Fibroblast of skin of abdomen (primary cell): ENCODE measurements at regions not wholly inside any gene's neighbourhood (a gene's known extent, or its start where the extent isn't known, plus 50 kb on each side); places are given as distances from the start of the nearest gene placed in this dataset.
A peak's percentile ranks its signal among the peaks of the same experiment; 100 is the strongest.

Experiments
- DNase-seq: peaks from one replicate; pipeline ENCODE4 v3.0.0-alpha.2; 2013

DNA sequence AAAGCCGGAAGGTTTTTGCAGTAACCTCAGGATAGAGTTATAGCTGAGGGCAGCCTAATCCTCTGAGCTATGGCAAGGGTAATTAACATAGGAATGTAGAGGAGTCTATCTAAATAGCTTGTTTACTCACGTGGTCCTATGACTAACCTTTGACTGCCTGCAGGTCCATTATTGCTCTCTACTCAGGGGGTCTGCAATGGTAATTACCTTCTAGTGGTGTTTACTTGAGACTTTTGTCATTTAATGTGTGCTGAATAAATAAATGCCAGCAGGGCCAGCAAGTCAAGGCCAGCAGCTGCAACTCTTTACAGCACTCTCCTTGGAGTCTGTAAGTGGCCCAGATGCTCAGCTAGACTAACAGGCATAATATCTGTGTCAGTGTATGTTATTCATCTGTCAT, 212.7 kb upstream of the FMR1 start:
- DNase-seq: no peak

DNA sequence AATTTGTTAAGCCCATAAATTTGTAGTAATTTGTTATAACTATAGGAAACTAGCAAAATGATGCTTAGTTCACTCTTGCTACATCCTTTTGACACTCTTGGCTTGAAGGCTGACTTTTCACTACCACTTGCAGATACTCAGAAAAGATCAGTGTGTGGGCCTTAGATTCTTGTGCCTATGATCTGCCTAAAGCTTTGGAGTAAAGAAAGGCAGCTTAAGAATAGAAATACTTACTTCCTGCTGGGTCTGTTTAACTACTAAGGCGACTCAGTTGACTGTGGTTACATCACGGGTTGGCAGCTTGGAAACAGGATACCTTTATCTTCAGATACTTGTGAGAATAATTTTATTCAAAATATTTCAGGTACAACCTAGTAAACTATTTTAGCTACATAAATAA, 201.4 kb upstream of the FMR1 start:
- no peak for DNase-seq

DNA sequence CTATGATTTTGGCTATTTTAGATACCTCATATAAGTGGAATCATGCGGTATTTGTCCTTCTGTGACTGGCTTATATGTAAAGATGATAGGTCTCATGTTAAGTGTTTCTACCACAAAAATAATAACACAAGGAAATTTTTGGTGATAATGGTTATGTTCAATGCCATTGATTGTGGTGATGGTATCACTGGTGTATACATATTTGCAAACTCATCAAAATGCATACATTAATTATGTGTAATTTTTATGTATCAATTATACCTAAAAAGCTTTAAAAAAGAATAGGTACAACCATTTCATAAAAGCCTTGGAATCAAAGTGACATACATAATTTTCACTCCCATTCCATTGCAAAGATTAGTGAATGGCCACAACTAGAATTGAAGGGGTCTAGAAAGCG, 178.3 kb upstream of the FMR1 start:
- no peak for DNase-seq

DNA sequence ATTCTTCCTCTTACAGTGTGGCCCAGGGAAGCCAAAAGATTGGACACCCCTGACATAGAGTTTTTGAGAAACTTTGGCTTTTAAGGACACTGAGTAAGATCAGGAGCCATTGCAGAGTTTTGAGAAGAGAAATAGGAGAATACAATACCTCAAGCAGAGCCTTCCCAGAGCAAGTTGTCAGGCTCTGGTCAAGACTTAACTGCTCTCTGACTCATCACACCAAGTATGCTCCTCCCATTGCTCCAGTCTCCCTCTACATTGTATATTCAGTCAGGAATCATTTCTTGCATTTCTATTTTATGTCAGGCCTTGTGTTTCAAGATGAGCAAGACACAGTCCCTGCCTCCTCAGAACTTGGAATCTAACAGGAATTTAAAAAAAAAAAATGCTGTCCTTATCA, 176.4 kb upstream of the FMR1 start:
- DNase-seq: no peak

DNA sequence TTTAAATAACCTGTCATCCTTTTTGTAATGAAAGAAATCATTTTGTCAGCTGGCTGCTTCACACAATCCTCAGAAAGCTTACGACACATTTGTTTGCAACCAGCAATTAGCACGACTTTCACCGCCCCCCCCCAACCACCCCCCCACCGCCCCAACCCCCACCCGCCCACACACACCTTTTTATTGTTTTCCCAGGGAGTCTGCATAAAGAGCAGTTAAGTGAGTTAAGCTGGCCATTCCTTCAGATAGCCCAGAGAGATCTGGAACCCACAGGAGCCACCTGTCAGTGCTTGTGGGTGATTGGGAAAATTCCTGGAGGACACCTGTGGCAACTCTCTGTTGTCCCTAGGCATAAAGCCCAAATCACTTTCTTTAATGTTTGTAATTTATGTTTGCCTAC, 175.7 kb upstream of the FMR1 start:
- no peak for DNase-seq

DNA sequence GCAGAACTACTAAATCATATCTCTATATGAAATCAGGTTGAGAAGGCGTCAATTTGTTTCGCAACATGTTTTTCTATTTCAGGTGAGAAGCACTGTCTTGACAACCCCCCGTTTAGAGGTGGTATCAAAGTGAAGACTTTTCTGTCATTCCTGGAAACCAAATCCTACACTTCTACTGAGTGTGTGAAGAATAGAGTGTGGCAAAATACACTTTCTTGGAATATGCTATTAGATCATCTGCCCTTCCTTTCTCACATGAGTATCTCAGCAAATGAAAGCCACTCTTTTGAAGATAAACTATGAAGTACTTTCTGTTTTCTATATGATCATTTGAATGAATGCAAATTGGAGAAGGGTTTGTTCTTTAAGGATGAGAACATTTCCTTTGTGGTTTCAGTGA, 174.0 kb upstream of the FMR1 start:
- DNase-seq: no peak

DNA sequence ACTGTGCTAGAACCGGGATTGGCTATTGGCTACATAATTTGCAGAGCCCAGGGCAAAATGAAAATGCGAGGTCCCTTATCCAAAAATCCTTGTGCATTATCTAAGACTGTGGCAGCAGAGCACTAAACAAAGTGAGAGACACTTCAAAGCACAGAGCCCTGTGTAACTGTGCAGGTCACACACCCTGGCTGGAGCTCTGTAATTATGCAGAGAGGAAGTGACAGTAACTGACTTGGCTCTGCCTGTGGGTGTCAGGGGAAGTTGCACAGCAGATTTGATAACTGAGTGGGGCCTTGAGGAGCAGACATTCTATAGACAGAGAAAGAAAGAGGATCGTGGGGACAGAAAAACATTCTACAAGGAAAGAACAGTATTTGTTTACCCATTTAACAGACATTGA, 173.5 kb upstream of the FMR1 start:
- DNase-seq: no peak

DNA sequence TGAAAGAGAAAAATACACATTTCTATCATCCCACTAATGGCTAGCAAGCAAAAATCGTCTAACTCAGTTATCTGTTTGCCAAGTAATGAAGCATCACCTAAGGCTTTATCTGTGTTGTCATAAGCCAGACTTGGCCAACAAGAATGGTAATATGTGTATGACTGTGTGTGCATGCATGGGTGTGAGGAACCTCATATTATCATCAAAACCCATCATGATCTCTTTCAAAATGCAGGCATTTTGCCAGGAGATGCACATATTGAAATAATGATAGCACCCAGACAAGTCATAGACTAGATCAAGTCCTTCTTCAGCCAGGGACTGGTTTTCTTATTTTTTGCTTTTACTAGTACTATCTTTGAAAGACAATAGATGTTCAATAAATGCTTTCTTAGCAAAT, 172.5 kb upstream of the FMR1 start:
- DNase-seq: no peak

DNA sequence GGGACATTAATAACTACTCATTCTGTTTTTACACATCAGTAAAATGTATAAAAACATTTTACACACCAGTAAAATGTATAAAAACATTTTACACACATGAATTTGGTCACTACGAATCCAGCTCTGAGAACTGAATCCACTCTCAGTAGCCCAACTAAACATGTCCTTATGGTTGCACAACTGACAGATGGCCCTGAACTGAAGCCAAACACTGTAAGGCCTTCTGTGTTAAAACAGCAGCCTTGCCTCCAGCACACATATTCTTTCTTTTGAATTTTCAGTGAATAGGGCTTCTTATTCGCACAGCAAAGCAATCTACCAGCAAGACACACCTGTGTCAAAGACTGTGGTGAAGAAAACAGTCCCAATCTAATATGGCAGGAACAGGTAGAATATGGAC, 169.9 kb upstream of the FMR1 start:
- DNase-seq: no peak

DNA sequence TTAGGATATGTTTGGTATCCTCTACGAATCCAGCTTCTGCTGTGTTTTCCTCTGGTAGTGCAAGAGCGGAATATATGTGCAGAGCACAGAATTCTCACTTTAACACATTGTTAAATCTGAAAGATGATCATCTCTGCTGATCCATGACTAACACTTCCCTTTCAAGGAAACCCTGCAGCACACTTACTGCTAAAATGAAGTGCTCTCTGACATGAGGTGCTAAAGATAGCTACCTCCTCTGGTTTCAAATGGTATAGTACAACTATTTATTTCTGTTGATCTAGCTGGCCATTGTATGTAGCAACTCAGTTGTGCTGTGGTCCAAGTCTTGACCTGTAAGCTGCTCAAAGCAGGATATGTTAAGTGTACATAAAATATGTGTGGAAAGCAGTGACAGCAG, 162.4 kb upstream of the FMR1 start:
- DNase-seq: no peak

DNA sequence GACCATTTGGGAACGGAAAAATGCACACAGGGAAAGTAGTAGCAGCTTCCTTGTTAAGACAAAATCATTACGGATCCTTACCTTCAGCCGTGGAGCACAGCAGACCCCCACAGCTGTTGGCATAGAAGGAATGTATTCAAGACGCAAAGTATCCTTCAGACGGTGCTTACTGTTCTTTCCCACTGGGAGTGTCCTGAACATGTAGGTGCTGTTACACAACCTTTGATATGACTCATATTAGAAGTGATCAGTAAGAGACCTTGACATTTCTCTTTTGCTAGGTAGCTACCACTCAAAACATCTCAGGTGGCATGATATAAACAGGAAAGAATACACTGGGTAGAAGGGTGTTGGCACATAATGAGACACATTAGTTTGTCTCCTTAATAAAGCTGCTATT, 154.0 kb upstream of the FMR1 start:
- no peak for DNase-seq

DNA sequence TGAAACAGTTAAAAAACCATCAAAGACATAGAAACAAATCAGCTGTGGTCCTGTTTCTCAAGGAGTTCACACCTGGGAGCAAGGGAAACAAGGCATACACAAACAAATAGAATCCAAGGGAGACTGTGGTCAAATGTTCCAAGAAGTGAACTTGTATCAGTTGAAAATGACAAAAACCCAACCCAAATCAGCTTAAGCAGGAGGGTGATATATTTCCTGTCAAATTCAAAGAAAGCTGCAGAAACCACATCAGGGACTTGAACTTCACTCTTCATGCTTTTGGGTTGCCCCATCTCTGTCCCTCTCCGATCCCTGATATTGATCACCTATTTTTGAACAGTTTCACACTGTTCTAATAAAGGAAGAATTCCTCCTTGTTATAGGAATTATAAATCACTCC, 148.6 kb upstream of the FMR1 start:
- DNase-seq: no peak

DNA sequence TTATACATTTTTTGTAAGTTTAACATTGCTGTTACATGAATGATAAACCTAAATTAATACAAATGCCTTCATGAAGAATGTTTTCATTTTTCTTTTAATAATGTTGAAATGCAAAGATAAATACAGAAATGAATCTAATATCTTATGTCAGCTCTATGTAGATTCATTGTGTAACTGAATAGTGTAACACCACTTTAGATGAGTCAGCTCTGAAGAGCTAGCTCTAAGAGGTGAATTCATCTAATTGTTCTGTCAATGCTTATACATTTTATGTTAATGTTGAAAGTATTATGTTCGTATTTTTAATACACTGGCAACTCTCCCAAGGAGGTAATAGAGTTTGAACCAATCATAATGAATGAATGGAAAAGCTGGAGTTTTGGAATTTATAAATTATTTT, 146.9 kb upstream of the FMR1 start:
- DNase-seq: no peak

DNA sequence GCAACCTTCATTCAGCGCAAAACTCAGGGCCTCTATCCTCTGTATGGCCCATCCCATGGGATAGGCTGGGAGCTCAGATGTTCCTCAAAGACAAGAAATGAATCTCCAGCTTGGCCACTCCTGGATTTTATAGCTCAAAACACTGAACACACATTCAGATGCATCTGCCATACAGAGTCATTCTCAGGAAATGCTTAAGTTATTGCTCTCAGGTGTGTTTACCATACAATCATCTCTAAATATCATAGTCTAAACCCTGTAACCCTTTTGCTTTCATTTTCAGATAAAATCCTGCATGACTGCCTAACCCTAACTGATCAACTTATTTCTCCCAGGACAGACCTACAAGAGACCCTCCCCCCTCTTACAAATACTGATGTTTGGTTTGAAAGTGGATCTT, 140.9 kb upstream of the FMR1 start:
- no peak for DNase-seq

DNA sequence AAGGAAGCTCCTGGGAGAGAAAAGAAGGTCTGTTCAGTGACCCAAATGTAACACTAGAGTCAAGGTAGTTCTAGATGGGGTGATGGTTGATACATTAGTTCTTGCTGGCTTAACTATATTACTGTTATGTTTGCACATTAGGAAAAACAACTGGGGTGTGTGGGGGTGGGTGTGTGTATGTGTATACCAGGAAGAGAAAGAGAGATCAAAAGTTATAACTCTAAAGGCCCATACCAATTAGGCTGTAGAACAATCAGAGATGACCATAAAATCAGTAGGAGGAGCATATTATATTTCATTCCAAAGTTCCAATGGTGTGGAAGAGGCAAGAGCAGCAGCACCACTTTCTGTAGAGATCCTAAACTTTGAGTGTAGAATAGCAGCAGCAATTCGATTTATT, 134.7 kb upstream of the FMR1 start:
- no peak for DNase-seq

DNA sequence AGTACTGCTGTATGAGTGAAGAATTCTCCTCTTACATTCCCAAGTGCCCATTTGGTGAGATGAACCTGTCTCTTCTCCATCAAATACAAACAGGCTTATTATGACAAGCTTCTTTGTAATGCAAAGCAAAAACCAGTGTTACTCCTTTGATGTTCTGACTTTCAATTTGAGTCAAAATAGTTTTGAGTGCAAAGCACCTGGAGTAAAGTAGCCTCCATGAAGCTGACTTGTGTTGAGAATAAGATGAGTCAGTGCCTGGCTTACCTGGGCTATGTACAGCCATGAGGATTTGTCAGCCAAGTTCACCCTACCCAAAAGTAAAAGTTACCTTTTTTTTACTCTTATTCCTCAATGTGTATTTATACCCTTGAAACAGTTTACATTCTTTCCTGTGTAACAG, 132.5 kb upstream of the FMR1 start:
- DNase-seq: no peak

DNA sequence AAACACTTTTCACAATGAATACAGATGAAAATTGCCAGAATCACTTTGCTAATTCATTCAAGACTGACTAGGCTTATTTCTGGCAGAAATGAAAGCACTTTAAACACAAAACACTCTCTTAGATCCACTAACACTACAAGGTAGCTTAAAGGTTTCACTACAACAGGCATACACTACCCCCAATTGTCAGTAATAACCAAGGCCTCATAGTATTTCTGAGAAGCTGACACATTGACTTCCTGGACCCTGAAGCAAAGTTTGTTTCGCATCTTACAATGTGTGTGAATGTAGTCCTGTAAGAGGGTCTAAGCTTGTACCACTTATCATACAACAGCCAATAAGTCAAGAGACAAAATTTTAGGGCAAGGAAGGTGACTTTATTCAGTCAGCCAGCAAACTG, 129.9 kb upstream of the FMR1 start:
- DNase-seq: no peak

DNA sequence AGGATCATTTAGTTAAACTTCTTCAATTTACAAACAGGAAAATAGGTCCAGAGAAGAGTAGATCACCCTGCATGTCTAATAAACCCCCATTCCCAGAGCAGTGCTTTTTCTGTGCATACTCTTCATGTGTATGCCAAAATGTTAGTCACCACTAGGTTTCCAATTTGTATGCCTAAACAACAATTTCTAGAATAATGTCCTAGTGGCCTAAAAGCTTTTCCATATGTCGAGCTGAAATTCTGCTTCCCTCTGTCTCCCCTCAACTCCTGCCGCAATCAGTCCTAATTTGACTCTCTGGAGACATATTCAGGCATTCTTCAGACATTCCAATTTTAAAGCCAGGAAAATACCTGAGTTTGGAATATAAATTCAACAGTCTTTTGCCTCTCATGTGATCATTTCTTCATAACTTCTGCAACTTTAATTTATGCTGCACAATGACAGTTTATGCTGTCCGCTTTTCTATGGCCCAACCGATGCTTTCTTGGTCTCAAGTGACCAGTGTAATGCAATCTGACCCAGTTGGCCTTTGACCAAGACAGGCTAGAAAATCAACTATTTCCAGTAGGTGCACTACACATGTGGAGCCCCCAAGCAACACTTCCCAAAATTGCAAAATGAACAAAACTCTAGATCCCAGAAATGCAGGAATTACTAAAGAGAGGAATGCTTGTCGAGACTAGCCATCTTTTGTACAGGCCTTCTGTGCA, 122.9 kb upstream of the FMR1 start:
- DNase-seq: no peak

DNA sequence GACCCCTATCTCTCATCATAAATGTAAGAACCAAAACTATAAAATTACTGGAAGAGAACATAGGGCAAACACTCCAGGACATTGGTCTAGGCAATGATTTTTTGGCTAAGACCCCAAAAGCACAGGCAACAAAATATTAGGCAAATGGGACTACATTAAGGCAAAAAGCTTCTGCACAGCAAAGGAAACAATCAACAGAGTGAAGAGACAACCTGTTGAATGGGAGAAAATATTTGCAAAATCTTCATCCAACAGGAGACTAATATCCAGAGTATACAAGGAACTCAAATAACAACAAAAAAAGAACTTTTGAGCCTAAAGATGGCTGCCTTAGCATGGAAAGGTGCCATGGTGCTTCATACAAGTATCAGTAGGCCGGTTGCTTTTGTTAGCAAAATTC, 111.1 kb upstream of the FMR1 start:
- DNase-seq: no peak

DNA sequence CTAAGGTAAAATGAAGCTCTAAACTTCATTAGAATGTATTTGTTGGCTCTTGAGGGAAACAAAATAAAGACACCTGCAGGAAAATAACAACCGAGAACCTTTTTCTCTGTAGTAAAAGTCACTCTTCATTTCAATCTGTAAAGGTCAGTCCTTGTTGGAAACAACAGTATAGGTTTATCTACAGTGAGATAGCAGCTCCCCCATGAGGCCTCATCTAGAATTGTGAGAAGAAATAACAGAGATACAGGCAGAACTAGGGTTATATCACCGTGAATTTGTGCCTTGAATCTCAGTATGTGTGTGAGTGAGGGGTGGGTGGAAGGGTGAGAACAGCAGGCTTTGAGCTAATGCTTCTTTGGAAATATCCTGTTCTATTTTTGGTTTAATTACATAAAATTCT, 107.8 kb upstream of the FMR1 start:
- peak; percentile 0 for DNase-seq

DNA sequence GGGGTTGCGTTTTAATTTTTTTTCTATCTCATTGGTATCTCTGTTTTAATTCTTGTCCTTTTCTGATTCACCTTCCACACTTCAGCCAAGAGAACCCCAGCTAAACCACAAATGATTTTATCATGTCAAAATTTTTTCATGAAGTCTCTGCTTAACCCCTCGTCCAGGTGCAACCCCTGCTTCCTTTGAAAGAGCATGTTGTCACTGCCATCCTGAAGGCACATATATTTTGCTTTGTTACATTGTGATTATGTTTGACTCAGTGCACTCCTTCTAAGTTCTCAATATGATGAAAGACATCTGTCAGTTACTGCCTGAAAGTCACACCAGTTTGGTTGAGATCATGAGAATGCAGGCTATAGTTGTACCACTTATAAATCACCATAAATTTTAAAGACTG, 99.9 kb upstream of the FMR1 start:
- no peak for DNase-seq

DNA sequence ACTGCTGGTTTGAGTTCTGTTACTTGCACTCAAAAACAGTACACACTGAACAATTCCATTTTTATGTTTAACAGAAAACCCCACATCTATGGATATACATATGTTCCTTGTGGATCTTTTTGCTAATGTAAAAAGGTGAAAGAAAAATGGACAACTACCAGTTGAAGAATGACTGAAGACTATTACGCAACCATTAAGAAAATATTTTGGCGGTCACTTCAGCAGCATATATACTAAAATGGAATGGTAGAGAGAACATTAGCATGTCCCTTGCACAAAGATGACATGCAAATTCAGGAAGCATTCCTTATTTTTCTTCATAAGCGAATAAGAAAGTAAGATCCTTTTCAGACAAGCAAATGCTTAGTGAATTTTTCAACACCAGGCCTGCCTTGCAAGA, 84.6 kb upstream of the FMR1 start:
- no peak for DNase-seq

DNA sequence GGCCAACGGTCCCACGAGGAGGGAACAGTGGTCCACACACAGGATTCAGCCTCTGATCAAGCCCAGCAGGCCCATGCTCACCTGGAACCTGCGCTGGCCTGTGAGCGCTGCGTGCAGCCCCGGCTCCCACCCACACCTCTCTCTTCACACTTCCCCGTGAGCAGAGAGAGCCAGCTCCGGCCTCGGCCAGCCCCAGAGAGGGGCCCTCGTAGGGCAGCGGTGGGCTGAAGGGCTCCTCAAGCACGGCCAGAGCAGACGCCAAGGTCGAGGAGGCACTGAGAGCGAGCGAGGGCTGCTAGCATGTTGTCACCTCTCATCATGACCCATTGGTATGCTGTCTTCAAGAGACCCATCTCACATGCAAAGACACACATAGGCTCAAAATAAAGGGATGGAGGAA, 83.0 kb upstream of the FMR1 start:
- DNase-seq: no peak

DNA sequence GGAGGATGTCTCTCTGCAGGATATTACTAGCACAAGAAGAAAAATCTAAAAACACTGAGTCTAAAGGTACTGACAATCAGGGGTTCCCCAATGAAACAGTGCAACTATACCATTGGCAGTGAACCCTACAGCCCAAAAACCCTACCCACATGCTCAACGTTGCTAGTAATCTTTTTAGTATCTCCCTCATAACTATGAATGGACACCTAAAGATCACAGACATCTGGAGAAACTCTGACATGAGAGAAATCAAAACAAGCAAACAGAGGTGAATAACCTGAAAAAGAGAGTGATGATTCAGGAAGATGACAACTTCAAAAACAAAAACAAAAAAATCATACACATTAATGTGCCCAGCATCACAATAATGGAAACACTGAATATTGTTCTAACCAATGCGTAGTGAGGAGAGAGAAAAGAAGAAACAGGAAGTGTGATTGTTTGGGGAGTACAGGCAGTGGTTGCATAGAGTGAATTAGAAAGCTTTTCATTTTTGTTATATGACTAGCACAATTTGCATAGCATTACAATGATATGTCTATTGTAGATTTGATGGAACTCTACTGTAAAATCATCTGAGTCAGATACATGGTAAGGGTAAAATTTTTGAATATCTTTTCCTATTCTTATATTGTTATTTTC, 78.9 kb upstream of the FMR1 start:
- no peak for DNase-seq
